ENCODE measurements at regions not wholly inside any gene's neighbourhood (a gene's known extent, or its start where the extent isn't known, plus 50 kb on each side); places are given as distances from the start of the nearest gene placed in this dataset.

DNA sequence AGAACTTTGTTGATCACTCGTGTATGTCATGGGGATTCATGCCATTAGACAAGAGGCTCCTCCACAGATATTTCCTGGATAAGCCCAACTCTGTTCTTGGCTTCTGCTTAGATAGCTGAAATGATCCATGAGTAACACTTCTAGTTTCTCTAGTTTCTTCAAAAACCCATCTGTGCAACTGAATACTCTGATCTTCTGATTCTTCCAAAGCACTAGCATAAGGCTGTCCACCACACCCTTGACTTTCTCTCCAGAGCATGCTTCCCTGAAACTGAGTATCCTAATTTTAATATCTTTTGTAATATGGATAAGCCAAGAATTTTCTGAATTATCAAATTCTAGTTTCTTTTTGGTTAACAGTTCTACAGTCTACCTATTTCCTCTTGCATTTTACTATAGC is 118.6 kb upstream of the TAPT1 start:
- no peak for FAIRE-seq
- H4K20me1 ChIP-seq (ENCODE audit: control insufficient read depth, extremely low read depth, insufficient read depth, low read length) = no peaks in the 10 kb centered on the region
- H3K36me3 ChIP-seq (ENCODE audit: control insufficient read depth in 2 of 2, extremely low read depth in 1 of 2, insufficient read depth in 2 of 2, low read length in 2 of 2) = no peaks in the 10 kb centered on the region
- H3K9ac ChIP-seq (ENCODE audit: control insufficient read depth, extremely low read depth, insufficient read depth, low read length) = no peak overlapping the region
- no peaks in the 10 kb centered on the region for H3K9me1 ChIP-seq (ENCODE audit: control insufficient read depth, extremely low read depth, insufficient read depth, low read length)
- H3K27ac ChIP-seq (ENCODE audit: control insufficient read depth, insufficient read depth, low read length) = no peak overlapping the region
- no peaks in the 10 kb centered on the region for H3K79me2 ChIP-seq (ENCODE audit: control insufficient read depth, insufficient read depth, low read length)
- H2AFZ ChIP-seq (ENCODE audit: control insufficient read depth, low read length) = no peak overlapping the region
- H3K4me3 ChIP-seq (ENCODE audit: control insufficient read depth in 2 of 3, extremely low read depth in 1 of 3, insufficient read depth in 2 of 3, low read depth in 1 of 3, low read length in 3 of 3) = no peak overlapping the region
- H3K4me1 ChIP-seq (ENCODE audit: control insufficient read depth, extremely low read depth, insufficient read depth, low read length) = no peaks in the 10 kb centered on the region
- DNase-seq (ENCODE audit: low read depth, low spot score) = no peak
- TF ChIP-seq, protein P1, sequence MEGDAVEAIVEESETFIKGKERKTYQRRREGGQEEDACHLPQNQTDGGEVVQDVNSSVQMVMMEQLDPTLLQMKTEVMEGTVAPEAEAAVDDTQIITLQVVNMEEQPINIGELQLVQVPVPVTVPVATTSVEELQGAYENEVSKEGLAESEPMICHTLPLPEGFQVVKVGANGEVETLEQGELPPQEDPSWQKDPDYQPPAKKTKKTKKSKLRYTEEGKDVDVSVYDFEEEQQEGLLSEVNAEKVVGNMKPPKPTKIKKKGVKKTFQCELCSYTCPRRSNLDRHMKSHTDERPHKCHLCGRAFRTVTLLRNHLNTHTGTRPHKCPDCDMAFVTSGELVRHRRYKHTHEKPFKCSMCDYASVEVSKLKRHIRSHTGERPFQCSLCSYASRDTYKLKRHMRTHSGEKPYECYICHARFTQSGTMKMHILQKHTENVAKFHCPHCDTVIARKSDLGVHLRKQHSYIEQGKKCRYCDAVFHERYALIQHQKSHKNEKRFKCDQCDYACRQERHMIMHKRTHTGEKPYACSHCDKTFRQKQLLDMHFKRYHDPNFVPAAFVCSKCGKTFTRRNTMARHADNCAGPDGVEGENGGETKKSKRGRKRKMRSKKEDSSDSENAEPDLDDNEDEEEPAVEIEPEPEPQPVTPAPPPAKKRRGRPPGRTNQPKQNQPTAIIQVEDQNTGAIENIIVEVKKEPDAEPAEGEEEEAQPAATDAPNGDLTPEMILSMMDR (optimal IDR thresholded peaks at IDR 0.05 in 1 of 3, IDR thresholded peaks at IDR 0.05 in 1 of 3, conservative IDR thresholded peaks at IDR 0.05 in 1 of 3; ENCODE audit: extremely low read depth in 1 of 3, insufficient read depth in 2 of 3, low read length in 3 of 3) = no peak
- TF ChIP-seq EZH2 (IDR thresholded peaks at IDR 0.05; ENCODE audit: low read length) = no peak
- H3K4me2 ChIP-seq (ENCODE audit: control insufficient read depth, extremely low read depth, insufficient read depth, low read depth, low read length) = no peak overlapping the region
- dilution Hi-C loops (cut with MboI; ENCODE audit: extremely low pct_ligation_motif_present, low sequenced_read_pairs) = no loop called here
- no peaks in the 10 kb centered on the region for H3K9me3 ChIP-seq (ENCODE audit: control insufficient read depth, low read depth, low read length)
- H3K27me3 ChIP-seq (ENCODE audit: control insufficient read depth, extremely low read depth, insufficient read depth, low read length) = no peaks in the 10 kb centered on the region

DNA sequence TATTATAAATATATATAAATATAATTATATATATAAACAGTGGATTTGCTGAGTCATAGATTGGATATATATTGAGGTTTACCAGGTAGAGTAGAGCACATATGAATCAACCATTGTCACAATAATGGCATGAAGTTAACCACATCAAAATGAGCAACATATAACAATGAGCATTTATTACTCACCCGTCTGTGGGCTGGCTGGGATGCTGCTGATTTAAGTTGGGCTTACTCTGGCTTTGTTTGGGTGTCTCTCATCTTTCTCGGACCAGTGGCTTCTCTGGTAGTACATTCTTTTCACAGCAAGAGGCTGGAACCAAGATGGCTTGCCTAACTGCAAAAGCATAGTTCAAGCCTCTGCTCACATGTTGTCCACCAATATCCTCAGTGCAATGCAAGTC is 111.7 kb upstream of the TAPT1 start:
- TF ChIP-seq EZH2 (IDR thresholded peaks at IDR 0.05; ENCODE audit: low read length) = no peak
- TF ChIP-seq, protein P1 (optimal IDR thresholded peaks at IDR 0.05 in 1 of 3, IDR thresholded peaks at IDR 0.05 in 1 of 3, conservative IDR thresholded peaks at IDR 0.05 in 1 of 3; ENCODE audit: extremely low read depth in 1 of 3, insufficient read depth in 2 of 3, low read length in 3 of 3) = no peak
- Histone ChIP-seq H3K9ac (ENCODE audit: control insufficient read depth, extremely low read depth, insufficient read depth, low read length) (no peak overlapping the region), H3K79me2 (ENCODE audit: control insufficient read depth, insufficient read depth, low read length) (no peaks in the 10 kb centered on the region), H3K27ac (ENCODE audit: control insufficient read depth, insufficient read depth, low read length) (no peak overlapping the region), H3K36me3 (ENCODE audit: control insufficient read depth in 2 of 2, extremely low read depth in 1 of 2, insufficient read depth in 2 of 2, low read length in 2 of 2) (no peaks in the 10 kb centered on the region), H2AFZ (ENCODE audit: control insufficient read depth, low read length) (no peak overlapping the region), H3K27me3 (ENCODE audit: control insufficient read depth, extremely low read depth, insufficient read depth, low read length) (peaks cover 8% of the 10 kb centered on the region), H3K9me3 (ENCODE audit: control insufficient read depth, low read depth, low read length) (no peaks in the 10 kb centered on the region), H4K20me1 (ENCODE audit: control insufficient read depth, extremely low read depth, insufficient read depth, low read length) (no peaks in the 10 kb centered on the region), H3K9me1 (ENCODE audit: control insufficient read depth, extremely low read depth, insufficient read depth, low read length) (no peaks in the 10 kb centered on the region), H3K4me1 (ENCODE audit: control insufficient read depth, extremely low read depth, insufficient read depth, low read length) (peaks cover 3% of the 10 kb centered on the region), H3K4me2 (ENCODE audit: control insufficient read depth, extremely low read depth, insufficient read depth, low read depth, low read length) (no peak overlapping the region), H3K4me3 (ENCODE audit: control insufficient read depth in 2 of 3, extremely low read depth in 1 of 3, insufficient read depth in 2 of 3, low read depth in 1 of 3, low read length in 3 of 3) (no peak overlapping the region)
- FAIRE-seq (peak; percentile 56), DNase-seq (ENCODE audit: low read depth, low spot score) (peak; percentile 26)
- dilution Hi-C loops (cut with MboI; ENCODE audit: extremely low pct_ligation_motif_present, low sequenced_read_pairs) = no loop called here
